NCI-H146 (cell line): ENCODE measurements at regions not wholly inside any gene's neighbourhood (a gene's known extent, or its start where the extent isn't known, plus 50 kb on each side); places are given as distances from the start of the nearest gene placed in this dataset.

Experiments used
- DNase-seq: peaks from one replicate; lab custom pipeline; 2025; lab: John Stamatoyannopoulos, UW

DNA sequence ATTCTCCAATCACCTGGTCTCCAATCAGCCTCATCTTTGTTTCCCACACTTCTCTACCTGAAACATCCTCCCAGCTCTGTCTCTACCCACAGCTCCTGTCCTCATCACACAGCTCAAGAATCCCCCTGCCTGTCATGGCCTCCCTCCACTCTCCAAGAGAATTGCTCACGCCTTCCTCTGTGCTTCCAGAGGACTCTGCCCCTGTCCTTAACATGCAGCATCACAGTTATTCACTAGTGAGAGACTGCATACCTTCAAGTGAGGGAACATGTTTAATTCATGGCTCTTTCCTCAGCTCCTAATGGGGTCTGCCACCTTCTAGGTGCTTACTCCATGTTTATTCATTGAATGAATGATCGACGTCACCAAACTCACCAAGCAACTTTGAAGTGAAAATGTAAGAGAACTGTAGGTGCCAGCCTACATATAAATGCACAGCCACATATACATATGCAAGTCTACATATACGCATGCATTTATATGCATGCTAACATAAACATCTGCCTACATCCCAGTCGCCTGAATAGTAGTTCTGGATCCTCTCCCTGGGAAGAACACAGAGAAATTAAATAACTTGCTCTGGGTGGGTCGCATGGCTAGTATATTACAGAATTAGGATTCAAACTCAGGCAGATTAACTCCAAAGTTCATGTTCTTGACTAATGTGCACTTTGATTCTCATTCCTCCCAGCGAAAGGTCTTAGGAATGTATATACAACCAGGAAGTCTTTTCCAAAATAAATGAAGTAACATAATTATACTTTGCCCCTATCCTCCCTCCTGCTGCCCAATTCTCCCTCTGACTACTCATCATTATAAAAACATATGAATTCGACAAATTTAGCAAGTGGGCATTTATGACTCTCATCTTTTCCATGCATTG is 295.6 kb downstream of the MAFB start:
- DNase-seq = no peak

DNA sequence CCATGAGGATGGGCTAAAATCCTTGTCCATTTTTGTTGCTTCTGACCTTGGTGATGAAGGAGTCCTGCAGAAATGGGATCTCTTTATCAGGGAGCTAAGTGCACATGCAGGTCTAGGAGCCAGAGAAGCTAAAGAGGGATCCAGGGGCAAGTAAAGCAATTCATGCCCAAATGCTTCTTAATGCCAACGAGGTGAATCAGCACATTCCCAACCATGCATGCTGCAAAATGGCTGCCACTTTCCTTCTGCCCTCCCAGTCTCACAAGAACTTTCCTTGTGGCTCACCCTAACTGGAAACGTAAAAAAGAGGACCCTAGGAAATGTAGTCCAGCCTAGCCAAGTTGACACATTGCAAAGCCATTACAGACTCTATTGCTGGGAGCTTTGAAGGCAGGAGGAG is 298.4 kb downstream of the MAFB start:
- DNase-seq = no peak

DNA sequence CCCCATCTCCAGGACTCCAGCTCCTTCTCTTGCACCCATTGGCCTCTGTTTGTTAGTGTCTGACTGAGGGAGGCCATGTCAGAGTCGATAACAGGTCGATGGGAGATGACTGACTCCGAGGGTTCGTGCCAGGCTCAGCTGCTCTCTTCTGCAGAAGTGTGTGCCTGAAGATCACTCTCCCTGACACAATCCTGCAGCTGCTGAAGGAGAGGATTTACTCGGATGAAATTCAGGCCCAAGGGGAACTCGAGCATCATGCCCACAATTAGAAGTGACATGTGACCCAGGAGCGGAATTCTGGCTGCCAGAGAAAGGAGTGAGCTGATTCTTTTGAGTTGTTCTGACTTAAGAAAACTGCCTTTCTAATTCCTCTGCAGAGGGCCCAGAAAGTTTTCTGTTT is 318.2 kb downstream of the MAFB start:
- DNase-seq = no peak

GRCh38 chr20:40368876-40369275 is 320.2 kb downstream of the MAFB start:
- DNase-seq = no peak

GRCh38 chr20:40361916-40362315 is 327.1 kb downstream of the MAFB start:
- DNase-seq = no peak

GRCh38 chr20:40359131-40359912 is 329.7 kb downstream of the MAFB start:
- DNase-seq = no peak

GRCh38 chr20:40354880-40355279 is 334.2 kb downstream of the MAFB start:
- DNase-seq = no peak

DNA sequence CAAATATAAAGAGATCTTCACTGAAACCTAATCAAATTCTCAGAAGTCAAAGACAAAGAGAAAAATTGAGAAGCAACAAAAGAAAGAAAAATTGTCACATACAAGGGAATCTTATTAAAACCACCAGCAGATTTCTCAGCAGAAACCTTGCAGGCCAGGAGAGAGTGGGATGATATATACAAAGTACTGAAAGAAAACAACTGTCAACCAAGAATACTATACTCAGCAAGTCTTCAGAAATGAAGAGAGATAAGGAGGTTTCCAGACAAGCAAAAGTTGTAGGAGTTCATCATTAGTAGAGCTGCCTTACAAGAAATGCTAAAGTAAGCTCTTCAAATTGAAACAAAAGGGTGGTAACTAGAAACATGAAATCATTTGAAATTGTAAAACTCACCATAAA is 345.6 kb downstream of the MAFB start:
- no peak for DNase-seq

- DNase-seq = no peak
These were observed 347.5 kb downstream of the MAFB start for GRCh38 chr20:40341561-40341960.

GRCh38 chr20:40339661-40340449 is 349.2 kb downstream of the MAFB start:
- DNase-seq = no peak

- DNase-seq = no peak
These were observed 352.5 kb downstream of the MAFB start for GRCh38 chr20:40336533-40336932.

GRCh38 chr20:40335901-40336351 is 353.1 kb downstream of the MAFB start:
- no peak for DNase-seq

DNA sequence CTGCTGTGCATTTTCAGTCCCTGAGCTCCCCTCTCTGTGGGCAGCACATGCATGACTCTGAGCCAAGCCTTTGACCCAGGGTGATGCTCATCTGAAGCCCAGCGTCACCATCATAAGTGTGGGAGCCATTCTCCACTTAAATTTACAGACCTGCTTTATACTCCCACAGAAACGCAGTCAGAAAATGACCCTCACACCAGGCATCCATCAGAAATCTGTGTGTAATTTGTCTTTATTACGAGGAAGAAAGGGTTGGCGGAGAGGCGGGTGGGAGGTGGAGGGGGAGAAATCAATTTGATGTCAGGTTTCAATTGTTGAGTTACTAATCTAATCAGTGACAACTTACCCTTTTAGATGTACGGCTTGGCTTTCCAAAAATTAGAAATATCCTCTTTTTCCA is 353.6 kb downstream of the MAFB start:
- no peak for DNase-seq

DNA sequence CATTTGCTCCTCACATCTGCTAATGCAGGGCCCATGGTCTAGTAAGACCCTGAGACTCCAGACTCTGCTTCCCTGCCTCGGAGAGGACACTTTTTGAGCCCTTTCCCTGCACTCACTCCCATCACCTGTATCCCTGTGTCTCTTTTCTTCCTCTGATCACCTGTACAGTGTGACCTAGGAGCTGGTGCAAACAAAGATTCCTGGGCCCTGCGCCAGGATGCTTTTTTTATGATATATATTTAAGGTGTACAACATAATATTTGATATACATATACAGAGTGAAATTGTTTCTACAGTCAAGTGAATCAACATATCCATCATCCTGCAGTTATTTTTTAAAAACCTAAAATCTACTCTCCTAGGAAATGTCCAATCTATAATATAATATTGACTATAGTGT is 355.4 kb downstream of the MAFB start:
- DNase-seq = no peak

- no peak for DNase-seq
These were observed 357.1 kb downstream of the MAFB start for GRCh38 chr20:40331807-40332560.

GRCh38 chr20:40331249-40331648 is 357.8 kb downstream of the MAFB start:
- DNase-seq = no peak

- DNase-seq = no peak
These were observed 359.7 kb downstream of the MAFB start for GRCh38 chr20:40329321-40329720.

- DNase-seq = no peak
These were observed 362.3 kb downstream of the MAFB start for GRCh38 chr20:40326784-40327183.

- no peak for DNase-seq
These were observed 363.9 kb downstream of the MAFB start for GRCh38 chr20:40325006-40325568.

- no peak for DNase-seq
These were observed 365.7 kb downstream of the MAFB start for GRCh38 chr20:40323361-40323794.

DNA sequence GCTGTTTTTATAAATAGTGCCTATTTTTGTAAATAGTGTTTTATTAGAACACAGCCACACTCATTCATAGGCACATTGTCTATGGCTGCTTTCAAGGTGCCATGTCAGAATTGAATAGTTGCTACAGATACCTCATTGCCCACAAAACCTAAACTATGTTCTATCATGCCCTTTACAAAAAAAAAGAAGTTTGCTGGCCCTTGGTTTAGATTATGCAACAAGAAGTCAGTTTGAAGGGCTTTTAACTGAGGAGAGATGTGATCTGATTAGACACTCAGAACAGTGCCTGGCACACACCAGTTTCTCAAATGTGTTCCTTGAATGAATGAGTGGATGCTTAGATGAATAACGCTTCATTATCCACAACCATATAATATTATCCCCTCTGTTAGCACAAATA is 366.1 kb downstream of the MAFB start:
- DNase-seq = no peak
